ENCODE measurements at regions not wholly inside any gene's neighbourhood (a gene's known extent, or its start where the extent isn't known, plus 50 kb on each side); places are given as distances from the start of the nearest gene placed in this dataset.
"Not testable (repeated sequence)": the region's sequence is repeated elsewhere in the genome, so short reads cannot be mapped to it uniquely, and the experiment has no call there.

- DNase-seq: no peak
Observed at GRCh38 chr3:153856932-153857331, 264.3 kb upstream of the ARHGEF26 start.

DNA sequence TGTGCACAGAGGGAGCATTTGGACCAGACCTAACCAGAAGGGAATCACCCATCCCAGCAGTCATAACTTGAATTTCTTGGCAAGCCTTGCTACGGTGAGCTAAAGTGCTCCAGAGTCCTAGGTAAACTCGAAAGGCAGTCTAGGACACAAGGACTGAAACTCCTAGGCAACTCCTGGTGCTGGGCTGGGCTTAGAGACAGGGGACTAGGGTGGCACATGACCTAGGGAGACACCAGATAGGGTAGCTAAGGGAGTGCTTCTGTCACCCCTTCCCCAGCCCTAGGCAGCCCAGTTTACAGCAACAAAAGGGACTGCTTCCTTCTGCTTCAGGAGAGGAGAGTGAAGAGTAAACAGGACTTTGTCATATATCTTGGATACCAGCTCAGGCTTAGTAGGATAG, 256.4 kb upstream of the ARHGEF26 start:
- no peak for DNase-seq

DNA sequence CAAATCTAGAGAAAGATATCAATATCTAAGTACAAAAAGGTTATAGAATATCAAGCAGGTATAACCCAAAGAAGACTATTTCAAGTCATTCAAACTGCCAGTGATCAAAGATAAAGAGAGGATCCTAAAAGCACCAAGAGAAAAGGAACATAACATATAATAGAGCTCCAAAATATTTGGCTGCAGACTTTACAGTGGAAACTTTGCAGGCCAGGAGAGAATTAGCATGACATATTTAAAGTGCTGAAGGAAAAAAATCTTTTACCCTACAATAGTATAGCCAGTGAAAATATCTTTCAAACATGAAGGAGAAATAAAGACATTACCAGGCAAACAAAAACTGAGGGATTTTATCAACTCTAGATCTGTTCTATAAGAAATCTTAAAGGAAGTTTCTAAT, 254.3 kb upstream of the ARHGEF26 start:
- no peak for DNase-seq

GRCh38 chr3:153874348-153874747, 246.8 kb upstream of the ARHGEF26 start:
- DNase-seq: not testable (repeated sequence)

DNA sequence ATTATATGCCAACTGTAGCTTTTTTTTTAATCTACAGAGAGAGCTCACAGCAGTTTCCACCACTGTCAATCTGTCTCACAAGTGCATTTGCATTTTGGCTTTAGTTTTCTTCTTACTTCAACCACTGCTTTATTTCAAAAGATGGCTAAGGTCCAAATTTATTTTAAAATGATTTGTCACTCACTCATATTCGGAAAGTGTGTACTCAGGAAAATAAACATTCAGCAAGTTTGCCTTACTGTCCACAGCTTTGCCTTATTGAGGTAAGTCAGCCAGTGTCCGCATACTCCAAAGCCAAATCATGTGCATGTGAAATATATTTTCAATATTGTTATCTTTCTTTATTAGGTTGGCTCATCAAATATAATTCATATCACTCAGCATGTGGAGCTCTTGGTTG, 240.7 kb upstream of the ARHGEF26 start:
- DNase-seq: no peak

GRCh38 chr3:153881201-153881600, 240.0 kb upstream of the ARHGEF26 start:
- DNase-seq: no peak

DNA sequence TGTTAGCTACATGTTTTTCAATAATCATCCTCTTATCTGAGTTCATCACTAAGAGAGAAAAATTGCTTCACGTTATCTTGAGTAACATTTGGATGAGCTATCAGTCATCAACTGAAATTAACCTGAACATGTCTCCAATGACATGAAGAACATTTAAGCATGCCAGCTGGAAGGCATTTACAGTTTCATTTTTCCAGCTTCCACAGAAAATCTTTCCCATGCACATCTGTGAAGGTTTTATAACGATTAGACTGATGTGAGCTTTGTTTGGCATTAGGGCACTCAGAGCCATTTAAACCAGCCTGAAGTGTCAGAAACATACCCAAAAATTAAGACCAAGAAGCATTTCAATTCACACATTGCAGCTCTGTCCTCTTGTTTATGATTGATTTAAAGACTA, 235.8 kb upstream of the ARHGEF26 start:
- no peak for DNase-seq

DNA sequence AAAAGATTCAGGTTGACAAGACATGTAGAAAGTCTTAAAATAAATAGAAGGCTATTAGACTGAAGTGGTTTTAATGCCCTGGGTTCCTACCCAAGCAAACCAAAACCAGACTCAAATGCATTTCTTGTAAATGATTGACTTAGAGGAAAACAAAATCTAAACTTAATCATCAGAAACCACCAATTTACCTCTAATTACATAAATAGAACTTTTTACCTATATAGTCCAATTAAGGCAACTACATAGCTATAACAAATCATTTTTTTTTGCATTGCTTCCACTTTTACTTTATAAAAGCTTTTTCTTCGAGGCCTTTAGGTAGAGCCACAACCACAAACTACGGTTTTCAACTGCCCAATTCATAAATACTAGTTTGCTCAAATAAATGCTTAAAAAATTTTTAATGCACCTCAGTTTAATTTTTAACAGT, 231.3 kb upstream of the ARHGEF26 start:
- DNase-seq: no peak

- no peak for DNase-seq
Observed at GRCh38 chr3:153892126-153892525, 229.1 kb upstream of the ARHGEF26 start.

DNA sequence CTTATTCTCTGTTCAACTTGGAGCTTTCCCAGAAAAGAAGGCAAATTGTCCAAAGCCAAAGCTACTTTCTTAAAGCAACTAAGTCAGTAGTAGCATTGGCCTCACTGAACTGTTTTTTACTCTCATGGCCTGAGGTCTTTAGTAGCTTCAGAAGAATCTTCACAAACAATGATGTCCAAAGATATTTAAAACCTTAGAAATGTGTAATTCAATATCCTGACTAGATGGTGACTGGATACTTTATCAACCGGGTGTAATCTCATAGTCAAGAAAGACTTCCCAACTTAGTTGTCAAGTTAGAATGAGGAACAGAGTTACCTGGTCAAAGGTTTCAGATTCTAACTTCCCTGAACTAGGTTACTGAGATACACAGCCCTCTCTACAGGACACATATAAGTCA, 226.3 kb upstream of the ARHGEF26 start:
- no peak for DNase-seq

- DNase-seq: no peak
Observed at GRCh38 chr3:153896197-153896596, 225.0 kb upstream of the ARHGEF26 start.

DNA sequence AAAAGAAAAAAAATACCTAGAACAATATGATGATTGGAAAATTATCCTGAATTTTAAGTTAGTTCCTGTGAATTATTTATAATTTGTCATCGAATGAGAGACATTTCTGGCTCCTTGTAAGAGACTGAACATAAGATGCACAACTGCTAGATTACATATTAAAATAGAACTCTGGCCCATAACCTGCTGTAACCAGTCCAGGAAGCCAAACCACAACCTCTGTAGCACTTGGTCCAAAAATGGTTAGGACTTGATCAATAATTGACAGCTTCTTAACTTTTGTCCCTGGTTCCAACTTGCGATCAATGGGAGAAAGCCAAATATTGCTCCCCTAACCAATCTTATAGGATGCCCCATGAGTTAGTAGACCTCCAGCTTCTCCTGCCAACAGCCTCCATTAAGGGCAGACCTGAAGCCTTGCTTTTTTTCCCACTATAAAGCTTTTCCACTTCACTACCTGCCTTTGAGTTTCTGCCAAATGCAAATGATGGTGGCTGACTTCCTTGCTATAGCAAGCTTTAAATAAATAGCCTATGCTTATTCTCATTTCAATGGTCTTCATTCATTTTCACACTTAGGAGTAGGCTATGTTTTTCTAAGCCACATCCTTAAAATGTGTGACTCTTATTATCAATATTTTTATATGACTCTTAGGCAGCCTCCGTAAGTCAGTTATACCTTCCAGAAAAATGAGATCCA, 224.0 kb upstream of the ARHGEF26 start:
- DNase-seq: no peak

DNA sequence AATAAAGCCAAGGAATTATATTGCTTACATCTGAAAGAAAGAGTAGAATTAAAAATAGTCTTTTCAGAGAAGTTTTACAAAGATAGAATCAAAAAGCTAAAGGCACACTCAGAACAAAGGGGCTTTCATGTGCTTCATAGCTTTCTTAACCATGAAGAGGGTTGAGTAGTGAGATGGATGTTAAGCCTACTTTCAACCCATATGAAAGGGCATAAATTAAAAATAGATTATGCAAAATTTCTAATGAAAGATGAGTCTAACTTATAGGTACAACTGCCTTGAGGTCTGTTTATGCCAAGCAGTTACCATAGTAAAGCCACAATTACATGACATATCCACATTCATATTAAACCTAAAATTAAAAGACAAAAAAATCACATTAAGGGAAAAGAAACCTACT, 223.3 kb upstream of the ARHGEF26 start:
- DNase-seq: no peak

- DNase-seq: no peak
Observed at GRCh38 chr3:153901152-153901551, 220.0 kb upstream of the ARHGEF26 start.

DNA sequence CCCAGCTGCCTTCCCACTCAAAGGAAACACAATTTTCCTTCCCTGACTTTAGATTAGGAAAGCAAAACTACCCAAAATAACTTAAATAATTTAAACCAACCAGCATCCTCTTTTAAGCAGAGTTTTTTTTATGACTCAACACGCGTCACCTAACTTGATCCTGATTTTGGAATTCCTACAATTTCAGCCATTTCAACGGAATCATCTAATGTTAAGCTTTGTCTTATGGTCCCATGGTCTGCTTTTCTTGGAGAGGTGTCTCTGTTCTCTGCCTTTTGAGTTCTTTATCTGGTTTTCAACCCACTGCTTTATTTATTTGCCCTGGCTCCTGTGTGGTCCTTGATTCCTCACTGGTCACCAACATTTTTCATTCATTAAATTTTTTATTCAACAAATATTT, 219.2 kb upstream of the ARHGEF26 start:
- DNase-seq: no peak

DNA sequence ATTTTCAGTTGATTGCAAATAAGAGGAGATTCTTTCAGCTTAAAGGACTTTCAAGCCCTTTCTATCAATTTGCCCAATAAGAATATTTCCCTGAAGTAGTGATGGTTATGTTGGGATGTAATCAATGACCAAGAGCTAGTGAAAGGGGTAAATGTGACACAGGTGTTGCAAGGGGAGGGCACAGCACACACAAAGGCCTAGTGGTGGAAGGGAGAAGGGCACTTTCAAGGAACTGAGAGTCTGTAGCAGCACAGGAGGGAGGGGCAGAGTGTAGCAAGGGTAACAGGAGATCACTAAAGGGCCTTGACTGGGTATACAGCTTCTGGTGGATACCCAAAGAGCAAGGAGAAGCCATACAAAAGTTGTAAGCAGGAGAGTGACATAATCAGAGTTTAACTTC, 217.8 kb upstream of the ARHGEF26 start:
- no peak for DNase-seq

GRCh38 chr3:153906366-153906765, 214.8 kb upstream of the ARHGEF26 start:
- no peak for DNase-seq

DNA sequence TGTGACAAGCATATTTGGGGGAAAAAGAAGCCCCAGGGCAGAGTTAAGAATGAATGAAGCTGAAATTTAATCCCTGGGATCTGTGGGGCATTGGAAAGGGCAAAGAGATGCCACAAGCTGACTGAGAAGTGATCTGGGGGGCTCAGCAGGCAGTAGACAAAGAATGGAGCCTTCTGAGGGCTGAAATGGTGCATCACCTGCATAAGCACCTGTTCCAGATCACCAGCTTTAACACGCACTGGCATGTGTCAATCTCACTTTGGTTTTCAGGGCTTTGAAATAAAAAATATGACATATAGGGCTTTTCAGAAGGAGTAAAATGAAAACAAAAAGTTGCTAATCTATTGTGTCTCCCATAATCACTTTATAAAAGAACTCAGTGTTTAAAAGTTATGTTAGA, 210.8 kb upstream of the ARHGEF26 start:
- DNase-seq: no peak

DNA sequence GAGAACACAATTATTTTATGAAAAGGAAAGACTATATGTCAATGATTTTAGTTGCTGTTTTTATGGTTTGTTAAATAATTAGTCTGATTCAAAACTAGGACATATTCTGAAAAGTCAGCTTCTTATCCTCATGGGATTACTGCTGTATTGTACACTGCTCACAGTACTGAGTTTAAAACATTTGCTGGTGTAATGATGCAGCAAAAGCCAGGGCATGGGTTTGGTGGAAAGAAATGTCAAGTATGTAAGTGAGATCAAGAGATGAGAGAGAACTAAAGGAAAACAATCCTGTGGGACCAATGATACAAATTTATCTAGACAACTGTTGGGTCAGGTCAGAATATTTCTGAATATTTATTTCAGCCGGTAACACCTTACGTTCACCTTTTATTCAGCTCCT, 210.1 kb upstream of the ARHGEF26 start:
- no peak for DNase-seq

DNA sequence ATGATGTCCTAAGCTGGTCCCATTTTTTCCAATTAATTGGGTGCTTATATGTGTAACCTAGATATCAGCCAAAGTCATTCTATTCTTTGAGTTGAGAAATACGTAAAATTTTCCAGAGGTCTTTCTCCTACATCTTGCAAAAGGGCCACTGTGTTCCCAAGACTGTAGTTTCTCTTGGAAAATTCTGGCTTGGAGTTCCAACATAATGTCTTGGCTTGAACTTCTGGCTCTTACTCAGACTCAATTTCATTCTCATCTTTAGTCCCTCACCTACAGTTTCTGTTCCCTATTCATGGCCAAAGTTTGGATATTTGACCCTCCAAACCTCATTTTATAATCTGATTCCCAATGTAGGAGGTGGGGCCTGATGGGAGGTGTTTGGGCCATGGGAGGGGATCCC, 201.4 kb upstream of the ARHGEF26 start:
- DNase-seq: no peak

- no peak for DNase-seq
Observed at GRCh38 chr3:153921826-153922225, 199.4 kb upstream of the ARHGEF26 start.

GRCh38 chr3:153925841-153926514, 195.2 kb upstream of the ARHGEF26 start:
- DNase-seq: no peak

DNA sequence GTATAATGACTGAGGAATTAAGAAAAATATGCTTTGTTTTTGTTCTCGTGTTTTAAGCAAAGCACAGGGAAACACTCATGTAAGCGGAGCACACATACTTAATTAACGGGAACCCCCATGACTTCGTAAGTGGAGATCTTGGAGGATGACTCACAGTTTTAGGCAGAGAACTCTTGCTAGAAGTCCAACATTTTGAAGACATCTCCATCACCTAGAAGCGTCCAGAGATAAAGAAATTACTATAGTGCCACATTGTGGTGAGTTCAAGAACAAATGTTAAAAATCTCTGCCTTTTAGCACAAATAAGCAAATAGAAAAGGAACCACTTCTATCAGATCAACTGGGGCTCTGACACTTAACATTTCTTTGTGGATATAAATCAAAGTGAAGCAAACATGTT, 194.1 kb upstream of the ARHGEF26 start:
- DNase-seq: peak; percentile 7

- no peak for DNase-seq
Observed at GRCh38 chr3:153928851-153929250, 192.3 kb upstream of the ARHGEF26 start.

GRCh38 chr3:153933481-153933880, 187.7 kb upstream of the ARHGEF26 start:
- DNase-seq: not testable (repeated sequence)

Measured in RPMI8226 (cell line).